H1 (cell line): ENCODE measurements at regions not wholly inside any gene's neighbourhood (a gene's known extent, or its start where the extent isn't known, plus 50 kb on each side); places are given as distances from the start of the nearest gene placed in this dataset.

Experiments used
- BACH1 ChIP-seq: IDR thresholded peaks from 2 replicates; pipeline ENCODE4 v1.6.1; 2012; ENCODE audit warnings: low read length, improper control_type of control experiment
- CTCF ChIP-seq, 3 experiments: IDR thresholded peaks; 1 replicate in 2 of 3; 2 replicates in 1 of 3; pipeline versions ENCODE4 v1.5.1 to v1.6.1; 2011; ENCODE audit warnings: low read length in 3 of 3, mild to moderate bottlenecking in 3 of 3, inconsistent platforms in 2 of 3, low read depth in 1 of 3, moderate library complexity in 1 of 3; ENCODE audit not compliant: insufficient read depth in 1 of 3; ENCODE audit errors: control extremely low read depth in 1 of 3
- RNF2 ChIP-seq: fragments of 200-900, 300-1000 bp; sonication (generic); IDR thresholded peaks from 2 replicates; pipeline ENCODE4 v1.7.1; 2016; ENCODE audit warnings: borderline replicate concordance, low read depth, mild to moderate bottlenecking, antibody characterized with exemption, low read length; ENCODE audit not compliant: poor library complexity, severe bottlenecking; ENCODE audit errors: missing control alignments
- SIX5 ChIP-seq: IDR thresholded peaks from 2 replicates; pipeline ENCODE4 v1.6.1; 2011; ENCODE audit warnings: mild to moderate bottlenecking, low read depth, low read length
- TAF7 ChIP-seq: optimal IDR thresholded peaks from 2 replicates; pipeline ENCODE3; 2011; ENCODE audit warnings: low read depth, mild to moderate bottlenecking, inconsistent platforms, low read length, moderate library complexity, borderline replicate concordance
- TBP ChIP-seq: IDR thresholded peaks from 2 replicates; pipeline ENCODE4 v1.6.1; 2011; ENCODE audit warnings: low read depth, low read length, improper control_type of control experiment

DNA sequence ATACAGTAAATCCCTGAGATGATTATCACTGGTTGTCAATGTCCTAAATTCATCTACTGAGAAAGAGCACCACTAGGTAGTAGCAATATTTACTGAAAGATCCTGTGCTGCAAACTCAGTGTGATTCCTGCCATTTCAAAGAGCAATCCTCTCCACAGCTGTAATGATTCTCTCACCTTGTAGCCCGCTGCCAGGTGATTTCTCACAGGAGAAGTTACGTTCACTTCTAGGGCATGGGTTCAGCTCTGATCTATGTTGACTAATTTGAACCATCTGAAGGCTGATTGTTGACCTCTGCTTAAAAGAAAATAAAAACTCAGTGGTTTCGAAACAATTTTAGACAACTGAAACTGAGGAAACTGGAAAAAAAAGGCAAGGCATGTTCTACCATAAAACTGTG, 197.0 kb downstream of the FAT4 start (continued):
- no peak for TF ChIP-seq SIX5
- no peak for TF ChIP-seq TAF7
- TF ChIP-seq CTCF (IDR thresholded peaks at IDR 0.05; ENCODE audit: control extremely low read depth in 1 of 3, insufficient read depth in 1 of 3, low read depth in 1 of 3, low read length in 3 of 3), result no peak
- TF ChIP-seq BACH1, result no peak
- TF ChIP-seq TBP, result no peak
- no peak for TF ChIP-seq RNF2
